Stromal cell of bone marrow (primary cell): ENCODE measurements at regions not wholly inside any gene's neighbourhood (a gene's known extent, or its start where the extent isn't known, plus 50 kb on each side); places are given as distances from the start of the nearest gene placed in this dataset.
"Not testable (repeated sequence)": the region's sequence is repeated elsewhere in the genome, so short reads cannot be mapped to it uniquely, and the experiment has no call there.

Experiments
- DNase-seq: peaks from one replicate; pipeline ENCODE4 v3.0.0-alpha.2; 2012; ENCODE audit warnings: low read depth

DNA sequence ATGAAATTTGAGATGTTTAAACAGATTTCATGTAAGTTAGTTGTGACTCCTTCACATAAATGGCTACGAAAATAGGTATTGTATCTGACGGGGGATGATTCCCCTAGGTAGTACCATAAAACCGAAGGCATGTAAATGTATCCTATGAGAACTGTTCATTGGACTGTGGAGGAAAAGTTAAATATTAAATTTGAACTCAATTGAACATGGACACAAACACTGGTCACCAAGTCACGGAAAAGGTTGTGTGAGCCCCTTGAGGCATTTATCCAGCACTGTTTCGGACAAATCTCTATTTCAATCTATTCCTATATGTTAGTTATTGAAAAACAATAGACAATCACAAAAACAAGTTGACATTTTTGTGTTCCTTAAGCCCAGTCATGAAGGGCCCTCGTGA is 1014.3 kb upstream of the NOVA1 start:
- no peak for DNase-seq

DNA sequence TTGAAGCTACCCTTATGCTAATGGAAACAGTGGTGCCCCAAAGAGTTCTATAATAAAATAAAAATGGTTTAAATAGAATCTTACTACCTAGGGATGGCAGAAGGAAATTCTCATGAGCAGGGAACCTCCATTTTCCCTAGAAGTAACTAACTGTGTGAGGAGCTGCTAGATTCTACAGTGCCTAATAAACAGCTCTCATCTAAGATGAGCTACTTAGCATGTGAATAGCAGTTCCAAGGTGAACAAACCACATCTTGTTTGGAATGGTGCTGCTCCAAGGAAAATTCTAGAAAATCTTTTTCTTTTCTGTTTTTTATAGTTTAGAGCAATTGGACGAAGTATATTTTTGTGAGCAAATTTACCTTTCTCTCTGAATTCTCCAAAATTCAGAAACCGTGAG is 1015.3 kb upstream of the NOVA1 start:
- no peak for DNase-seq

DNA sequence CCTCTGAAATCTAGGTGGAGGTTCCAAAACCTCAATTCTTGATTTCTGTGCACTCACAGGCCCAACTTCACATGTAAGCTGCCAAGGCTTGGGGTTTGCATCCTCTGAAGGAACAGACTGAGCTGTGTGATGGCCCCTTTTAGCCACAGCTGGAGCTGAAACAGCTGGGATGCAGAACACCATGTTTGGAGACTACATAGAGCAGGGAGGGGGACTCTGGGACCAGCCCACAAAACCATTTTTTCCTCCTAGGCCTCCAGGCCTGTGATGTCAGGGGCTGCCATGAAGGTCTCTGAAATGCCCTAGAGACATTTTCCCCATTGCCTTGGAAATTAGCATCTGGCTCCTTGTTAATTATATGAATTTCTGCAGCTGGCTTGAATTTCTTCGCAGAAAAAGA is 1025.9 kb upstream of the NOVA1 start:
- DNase-seq, result no peak

DNA sequence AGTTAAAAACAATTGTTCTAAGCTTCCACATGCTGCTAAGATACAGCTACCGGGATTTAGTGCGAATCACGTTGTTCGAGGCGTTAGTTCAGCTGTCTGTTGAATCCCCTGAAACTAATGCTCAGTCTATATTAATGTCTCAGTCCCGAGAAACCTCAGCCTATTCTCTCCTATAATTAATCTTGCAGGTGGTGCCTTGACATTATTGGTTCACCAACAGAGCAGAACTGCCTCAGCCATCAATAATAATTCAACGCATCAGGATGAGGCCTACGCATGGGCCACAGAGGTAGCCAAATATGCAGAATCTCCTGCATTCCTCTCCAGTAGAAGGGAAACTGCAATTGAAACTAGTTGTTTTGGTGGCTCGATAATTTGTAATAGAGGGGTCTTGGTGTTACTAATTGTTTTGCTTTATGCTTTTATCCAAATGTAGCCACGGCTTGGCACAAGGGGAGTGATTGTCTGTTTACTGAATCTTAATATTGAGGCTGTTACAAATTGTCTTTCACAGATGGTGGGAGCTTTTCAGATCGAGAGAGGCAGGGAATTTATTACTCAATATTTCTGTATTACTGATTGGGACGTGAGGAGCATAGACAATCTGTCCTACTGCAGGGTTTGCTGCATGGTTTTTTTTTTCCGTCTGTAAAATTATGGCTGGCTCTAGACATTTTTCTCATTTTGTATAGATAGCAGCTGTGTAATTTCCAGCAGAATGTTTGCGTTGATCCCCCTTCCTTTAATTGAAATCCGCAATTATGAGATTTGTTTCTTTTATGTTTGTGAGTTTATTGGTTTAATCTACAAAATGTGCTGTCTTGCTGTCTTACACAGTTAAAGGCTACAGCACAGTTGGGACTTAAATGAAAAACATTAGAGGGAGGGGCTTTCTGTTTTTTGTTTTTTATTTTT is 1036.5 kb upstream of the NOVA1 start:
- DNase-seq, result no peak

DNA sequence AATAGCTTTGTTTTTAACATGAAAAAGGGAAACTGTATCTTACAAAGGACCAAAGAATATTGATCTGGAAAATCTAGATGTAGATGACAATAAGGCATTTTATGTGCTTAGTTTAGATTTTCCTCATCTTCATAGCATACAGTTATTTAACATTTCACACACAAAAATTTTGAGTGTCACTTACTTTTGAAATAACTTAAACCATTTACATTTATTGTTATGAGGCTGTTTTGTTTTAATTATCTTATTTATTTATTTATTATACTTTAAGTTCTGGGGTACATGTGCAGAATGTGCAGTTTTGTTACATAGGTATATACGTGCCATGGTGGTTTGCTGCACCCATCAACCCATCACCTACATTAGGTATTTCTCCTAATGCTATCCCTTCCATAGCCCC is 1042.9 kb upstream of the NOVA1 start:
- DNase-seq, result not testable (repeated sequence)

DNA sequence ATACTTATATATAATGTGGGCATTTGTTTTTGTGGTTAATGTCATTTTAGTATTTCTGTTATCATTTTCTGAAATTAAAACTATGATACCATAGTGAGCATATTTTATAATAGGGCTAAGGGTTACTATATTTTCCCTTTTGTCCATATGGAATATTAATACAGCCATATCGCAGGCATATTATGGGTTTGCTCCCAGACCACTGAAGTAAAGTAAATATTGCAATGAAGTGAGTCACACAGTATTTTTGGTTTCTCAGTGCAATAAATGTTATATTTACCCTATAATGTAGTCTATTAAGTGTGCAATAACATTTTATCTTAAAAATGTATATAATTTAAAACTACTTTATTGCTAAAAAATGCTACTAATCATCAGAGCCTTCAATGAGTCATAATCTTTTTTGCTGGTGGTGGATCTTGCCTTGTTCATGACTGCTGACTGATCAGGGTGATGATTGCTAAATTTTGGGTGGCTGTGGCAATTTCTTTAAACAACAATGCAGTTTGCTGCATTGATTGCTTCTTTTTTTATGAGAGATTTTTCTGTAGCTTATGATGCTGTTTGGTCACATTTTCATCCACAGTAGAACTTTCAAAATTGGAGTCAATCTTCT is 1044.5 kb upstream of the NOVA1 start:
- no peak for DNase-seq

DNA sequence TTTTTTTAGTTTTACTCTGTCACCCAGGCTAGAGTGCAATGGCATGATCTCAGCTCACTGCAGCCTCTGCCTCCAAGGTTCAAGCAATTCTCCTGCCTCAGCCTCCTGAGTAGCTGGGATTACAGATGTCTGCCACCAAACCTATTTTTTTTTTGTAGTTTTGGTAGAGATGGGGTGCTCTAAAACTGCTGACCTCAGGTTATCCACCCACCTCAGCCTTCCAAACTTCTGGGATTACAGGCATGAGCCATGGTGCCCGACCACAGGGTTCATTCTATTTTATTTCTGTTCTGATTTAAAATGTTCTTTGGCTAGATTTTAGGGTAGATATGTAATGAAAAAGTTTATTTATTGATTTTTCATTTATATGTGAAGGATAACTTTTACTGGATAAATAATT is 1062.8 kb upstream of the NOVA1 start:
- DNase-seq, result no peak

DNA sequence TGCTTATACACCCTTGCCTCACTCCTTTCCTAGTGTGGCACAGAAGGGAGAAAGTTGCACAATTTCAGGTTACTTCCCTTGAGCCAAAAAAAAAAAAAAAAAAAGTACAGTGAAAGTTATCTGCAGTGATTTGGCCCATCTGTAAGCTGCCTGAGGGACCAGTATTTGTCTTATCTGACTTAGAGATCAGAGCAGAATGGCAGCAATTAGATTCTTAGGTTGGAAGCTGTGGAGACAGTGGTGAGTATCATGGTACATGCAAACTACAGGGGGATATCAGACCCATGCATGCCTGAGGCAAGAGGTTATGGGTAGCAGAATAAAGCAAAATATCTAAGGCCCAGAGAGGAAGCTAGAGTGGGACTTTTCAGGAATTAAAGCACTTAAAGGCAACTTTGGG is 1070.7 kb upstream of the NOVA1 start:
- DNase-seq, result no peak

DNA sequence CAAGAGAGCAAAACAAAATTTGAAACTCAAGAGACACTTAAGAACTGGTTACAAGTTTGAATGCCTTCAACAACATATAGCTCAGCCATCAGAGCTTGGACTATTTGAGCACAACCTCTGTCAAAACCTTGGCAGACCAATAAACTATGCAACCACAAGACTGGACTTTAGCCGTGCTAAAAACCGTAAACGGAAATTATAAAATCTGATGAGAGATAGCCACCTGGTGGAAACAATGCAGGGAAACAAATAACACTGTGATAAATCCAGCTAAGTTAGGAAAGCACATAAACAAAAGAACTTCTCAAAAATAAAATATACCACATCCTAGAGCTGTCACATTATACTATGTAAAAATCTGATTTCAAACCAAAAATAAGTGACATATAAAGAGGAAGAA is 1074.2 kb upstream of the NOVA1 start:
- no peak for DNase-seq

DNA sequence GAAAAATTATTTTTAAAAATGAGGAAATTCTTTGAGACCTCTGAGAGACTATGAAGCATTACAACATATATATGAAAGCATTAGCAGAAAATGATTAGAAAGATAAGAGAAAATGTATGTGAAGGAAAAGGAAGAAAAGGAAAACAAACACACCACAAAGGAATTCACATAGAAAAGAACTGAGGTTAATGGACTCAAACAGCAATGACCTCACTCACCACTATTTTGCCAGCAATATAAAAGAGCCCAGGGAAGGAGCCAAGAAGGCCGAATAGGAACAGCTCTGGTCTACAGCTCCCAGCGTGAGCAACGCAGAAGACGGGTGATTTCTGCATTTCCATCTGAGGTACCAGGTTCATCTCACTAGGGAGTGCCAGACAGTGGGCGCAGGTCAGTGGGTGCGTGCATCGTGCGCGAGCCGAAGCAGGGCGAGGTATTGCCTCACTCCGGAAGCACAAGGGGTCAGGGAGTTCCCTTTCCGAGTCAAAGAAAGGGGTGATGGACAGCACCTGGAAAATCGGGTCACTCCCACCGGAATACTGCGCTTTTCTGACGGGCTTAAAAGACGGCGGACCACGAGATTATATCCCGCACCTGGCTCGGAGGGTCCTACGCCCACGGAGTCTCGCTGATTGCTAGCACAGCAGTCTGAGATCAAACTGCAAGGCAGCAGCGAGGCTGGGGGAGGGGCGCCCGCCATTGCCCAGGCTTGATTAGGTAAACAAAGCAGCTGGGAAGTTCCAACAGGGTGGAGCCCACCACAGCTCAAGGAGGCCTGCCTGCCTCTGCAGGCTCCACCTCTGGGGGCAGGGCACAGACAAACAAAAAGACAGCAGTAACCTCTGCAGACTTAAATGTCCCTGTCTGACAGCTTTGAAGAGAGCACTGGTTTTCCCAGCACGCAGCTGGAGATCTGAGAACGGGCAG is 1075.2 kb upstream of the NOVA1 start:
- DNase-seq, result not testable (repeated sequence)

DNA sequence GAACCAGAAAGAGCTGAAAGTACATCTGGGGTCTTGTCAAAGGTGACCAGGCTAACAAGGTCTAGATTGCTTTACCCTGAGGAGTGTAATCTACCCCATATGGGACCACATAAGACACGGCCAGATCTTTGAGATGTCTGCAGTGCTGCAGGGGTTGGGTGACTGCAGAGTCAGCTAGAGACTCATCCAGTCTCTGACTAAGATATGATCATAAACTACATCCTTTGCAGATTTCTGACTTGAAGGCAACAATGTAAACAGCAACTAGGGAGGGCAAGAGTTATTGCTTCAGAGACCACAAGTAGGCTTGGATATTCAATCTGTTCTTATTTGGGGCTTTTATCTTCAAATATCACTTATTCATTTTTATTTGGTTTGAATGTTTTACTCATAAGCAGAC is 1080.5 kb upstream of the FOXG1 start:
- no peak for DNase-seq

DNA sequence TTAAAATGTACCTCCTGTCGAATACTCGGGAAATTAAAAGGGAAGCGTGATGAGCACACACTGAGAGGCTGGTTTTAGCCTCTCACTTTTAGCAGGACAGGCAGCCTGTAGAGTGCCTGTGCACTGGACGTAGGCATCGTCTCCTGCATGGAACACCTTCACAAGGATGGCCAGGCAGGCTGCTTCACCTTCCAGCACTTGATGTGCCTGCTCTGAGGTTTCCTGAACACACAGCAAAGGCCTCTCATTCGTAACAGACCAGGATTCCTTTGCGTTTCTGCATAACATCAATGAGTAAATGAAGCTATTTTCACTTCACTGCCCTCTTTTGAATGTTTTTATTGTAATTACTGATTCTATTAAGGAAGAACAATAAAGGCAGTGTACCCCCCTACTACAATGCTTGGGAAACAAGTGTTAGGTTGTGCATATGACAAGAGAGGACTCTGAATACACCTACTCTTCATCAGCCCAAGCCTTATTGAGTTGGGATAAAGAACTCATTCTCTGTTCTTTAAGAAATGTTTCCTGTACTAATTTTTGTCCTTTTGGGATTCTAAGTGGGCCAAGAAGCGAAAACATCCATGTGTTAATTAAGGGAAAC is 1077.6 kb upstream of the FOXG1 start:
- no peak for DNase-seq

DNA sequence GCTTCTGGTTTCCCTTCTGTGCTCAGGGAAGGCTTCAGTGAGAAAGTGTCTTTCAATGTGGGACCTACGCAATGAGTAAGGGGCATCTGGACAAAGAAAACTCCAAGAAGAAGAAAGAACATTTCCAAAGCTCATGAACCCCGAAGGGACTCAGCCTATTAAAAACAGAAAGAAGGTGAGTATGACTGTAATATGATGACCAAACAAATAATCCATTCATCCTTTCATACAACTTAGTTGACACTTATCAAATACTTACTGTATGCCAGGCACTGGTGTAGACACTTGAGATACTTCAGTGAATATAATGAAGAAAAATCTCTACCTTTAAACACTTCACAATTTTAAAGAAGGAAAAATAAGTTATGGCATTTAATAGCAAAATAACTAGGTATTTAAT is 1054.2 kb upstream of the FOXG1 start:
- DNase-seq, result no peak

DNA sequence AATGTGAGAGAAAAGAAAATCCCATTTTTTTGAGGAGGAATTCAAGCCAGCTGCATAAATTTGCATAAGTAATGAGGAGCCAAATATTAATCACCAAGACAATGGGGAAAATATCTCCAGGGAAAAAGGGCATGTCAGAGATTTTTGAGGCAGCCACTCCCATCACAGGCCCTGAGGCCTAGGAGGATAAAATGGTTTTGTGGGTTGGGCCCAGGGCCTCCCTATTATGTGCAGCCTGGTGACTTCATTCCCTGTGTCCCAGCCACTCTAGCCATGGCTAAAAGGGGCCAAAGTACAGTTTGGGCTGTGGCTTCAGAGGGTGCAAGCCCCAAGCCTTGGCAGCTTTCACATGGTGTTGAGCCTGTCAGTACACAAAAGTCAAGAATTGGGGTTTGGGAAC is 1051.0 kb upstream of the FOXG1 start:
- DNase-seq, result no peak

DNA sequence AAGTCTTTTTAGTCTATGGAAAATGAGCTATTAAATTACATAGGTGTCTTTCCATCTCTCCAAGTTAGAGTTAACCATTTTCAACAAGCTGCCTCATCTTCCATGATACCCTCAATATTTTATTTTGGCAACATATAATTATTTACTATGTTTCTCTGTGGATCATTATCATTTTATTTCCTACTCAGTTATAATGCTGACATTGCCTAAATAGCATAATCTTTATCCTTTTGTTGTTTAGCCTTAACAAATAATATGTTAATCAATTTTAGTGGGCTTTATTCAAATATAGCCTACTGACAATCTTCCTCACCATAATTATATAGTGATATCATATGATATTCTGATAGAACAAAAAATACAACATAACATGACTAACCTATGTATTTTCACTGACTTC is 1044.8 kb upstream of the FOXG1 start:
- no peak for DNase-seq

DNA sequence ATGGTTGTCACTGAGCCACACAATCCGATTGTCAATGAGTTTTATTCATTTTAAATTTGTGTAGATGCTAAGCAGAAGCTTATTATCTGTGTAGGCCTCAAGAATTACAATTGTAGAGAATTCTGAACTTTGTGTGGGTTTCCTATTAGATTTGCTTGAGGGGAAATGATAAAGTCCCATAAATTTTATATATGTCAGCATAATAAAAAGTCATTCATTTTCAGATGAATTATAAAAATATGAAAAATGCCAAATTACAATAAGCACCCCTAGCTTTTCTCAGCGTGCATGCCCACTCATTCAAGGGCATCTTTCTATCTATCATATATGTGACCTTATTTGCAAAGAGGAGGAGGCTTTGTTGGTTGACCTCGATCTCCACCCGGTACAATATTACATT is 1041.1 kb upstream of the FOXG1 start:
- no peak for DNase-seq

DNA sequence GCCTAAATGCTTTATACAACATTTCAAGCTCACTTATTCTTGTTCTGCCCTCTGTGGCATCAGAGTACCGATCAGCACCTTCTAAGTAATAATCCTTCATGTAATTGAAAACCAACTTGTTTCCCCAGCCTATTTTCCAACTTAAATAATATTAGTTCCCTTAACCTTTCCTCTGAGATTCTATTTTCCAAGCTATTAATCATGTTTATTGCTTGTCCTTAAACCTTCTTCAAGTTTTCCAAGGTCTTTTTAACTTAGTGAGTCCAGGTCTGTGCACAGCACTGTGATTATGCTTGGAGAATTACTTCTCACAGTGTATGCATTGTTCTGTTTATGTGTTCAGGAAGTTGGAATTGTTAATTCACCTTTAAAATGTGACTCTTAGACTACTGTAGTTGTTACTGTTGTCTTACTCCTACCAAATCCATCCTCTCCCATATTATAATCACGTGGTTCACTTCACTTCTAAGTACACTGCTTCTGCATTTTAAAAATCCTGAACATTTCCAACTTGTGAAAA is 1039.3 kb upstream of the FOXG1 start:
- DNase-seq, result no peak

DNA sequence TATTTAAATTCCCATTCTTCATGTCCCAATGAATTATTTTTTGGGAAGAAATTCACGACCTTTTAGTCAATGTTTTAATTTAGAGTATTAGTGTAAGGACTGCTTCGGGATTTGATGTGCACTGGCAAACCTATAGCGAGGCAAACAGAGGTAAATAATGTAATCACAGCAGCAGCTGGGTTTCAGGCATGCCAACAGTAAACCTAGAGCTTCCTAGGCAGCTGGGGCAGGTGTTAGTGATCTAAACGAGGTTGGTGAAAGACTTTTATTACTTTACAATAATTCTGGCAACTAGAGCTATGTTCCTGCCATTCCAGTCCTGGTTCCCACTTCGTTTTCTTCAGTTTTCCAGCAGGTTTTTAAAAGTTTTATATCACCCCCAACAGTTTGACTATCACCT is 1036.4 kb upstream of the FOXG1 start:
- DNase-seq, result no peak

DNA sequence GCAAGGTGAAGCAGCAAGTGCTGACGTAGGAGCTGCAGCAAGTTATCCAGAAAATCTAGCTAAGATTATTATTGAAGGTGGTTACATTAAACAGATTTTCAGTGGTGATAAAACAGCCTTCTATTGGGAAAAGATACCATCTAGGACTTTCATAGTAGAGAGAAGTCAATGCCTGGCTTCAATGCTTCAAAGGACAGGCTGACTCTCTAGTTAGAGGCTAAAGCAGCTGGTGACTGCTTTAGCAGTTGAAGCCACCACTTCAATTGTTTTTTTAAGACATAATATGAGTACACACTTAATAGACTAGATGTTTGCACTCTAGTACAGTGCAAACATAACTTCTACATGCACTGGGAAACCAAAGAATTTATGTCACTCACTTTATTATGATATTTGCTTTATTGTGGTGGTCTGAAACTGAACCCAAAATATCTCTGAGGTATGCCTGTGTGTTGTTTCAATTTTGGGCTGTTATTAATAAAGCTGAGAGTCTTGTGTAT is 1026.9 kb upstream of the FOXG1 start:
- DNase-seq, result no peak

DNA sequence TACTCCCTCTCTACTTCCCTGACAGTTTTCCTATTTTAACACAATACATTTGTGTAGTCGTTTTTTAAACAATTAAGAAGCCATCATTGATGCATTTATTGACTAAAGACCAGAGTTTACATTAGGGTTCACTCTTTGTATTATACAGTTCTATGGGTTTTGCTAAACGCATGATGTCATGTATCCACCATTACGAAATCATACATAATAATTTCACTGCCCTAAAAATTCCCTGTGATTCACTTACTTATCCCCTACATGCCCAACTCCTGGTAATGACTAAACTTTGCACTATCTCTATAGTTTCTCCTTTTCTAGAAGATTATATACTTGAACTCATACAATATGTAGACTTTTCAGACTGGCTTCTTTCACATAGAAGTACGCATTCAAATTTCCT is 1016.5 kb upstream of the FOXG1 start:
- DNase-seq, result no peak

DNA sequence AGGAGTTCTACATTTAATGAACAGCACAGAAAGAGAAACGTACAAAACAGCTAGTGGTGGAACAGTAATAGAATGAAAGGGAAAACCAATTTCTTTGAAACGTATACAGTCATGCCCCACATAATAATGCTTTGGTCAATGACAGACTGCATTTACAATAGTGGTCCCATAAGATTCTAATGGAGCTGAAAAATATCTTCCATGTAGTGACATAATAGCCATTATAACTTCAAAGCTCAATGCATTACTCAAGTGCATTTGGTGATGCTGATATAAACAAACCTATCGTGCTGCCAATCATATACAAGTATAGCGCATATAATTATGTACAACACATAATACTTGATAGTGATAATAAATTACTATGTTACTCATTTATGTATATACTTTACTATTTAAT is 1008.9 kb upstream of the FOXG1 start:
- not testable (repeated sequence) for DNase-seq

DNA sequence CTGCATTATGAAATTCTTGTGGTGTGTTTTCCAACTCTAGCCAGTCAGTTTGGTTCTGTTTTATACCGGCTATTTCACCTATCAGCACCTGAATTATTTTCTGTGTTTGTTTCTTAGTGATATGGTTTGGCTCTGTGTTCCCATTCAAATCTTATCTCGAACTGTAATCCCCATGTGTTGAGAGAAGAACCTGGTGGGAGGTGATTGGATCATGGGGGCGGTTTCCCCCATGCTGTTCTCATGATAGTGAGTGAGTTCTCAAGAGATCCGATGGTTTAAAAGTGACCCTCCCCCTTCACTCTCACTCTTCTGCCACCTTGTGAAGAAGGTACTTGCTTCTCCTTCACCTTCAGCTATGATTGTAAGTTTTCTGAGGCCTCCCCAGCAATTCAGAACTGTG is 1006.2 kb upstream of the FOXG1 start:
- not testable (repeated sequence) for DNase-seq
